ENCODE measurements at regions not wholly inside any gene's neighbourhood (a gene's known extent, or its start where the extent isn't known, plus 50 kb on each side); places are given as distances from the start of the nearest gene placed in this dataset.

DNA sequence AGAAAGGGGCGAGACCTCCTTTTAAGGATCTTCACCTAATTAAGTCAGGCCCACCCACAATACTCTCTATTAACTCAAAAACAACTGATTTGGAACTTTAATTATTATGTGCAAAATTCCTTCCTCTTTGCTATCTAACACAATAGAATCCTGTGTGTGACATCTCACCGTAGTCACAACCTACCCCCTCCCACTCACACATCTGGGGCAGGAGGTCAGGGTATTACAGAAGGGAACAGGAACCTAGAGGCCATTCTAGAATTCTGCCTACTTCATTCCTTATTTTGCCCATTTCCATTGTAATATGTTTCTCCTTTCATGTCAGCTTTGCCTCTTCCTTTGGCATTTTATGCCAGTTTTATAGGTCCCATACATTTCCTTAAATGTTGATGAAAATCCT, 829.3 kb upstream of the ID2 start:
- Histone ChIP-seq H3K9me3 (ENCODE audit: insufficient read depth, low read depth, low read length) (no peaks in the 10 kb centered on the region), H3K9me2 (replicated peaks; ENCODE audit: low read depth, low read length) (no peaks in the 10 kb centered on the region), H3K4me1 (ENCODE audit: insufficient read depth, low read length, poor library complexity, severe bottlenecking) (peaks cover 6% of the 10 kb centered on the region), H3K4me3 (ENCODE audit: low read length, poor library complexity, severe bottlenecking) (no peak overlapping the region), H3K36me3 (ENCODE audit: insufficient read depth, low read length) (no peaks in the 10 kb centered on the region), H3F3A (ENCODE audit: low read depth) (no peaks in the 10 kb centered on the region), H3K79me2 (ENCODE audit: insufficient read depth, low read length) (no peaks in the 10 kb centered on the region), H2AFZ (ENCODE audit: low read length) (no peak overlapping the region), H4K20me1 (ENCODE audit: insufficient read depth, low read length, poor library complexity, severe bottlenecking) (no peaks in the 10 kb centered on the region), H3K27me3 (ENCODE audit: insufficient read depth, low read length, poor library complexity, severe bottlenecking) (no peaks in the 10 kb centered on the region), H3K9ac (ENCODE audit: low read depth, low read length, poor library complexity, severe bottlenecking) (no peak overlapping the region), H3K4me2 (ENCODE audit: low read depth, low read length, poor library complexity, severe bottlenecking) (no peak overlapping the region)
- TF ChIP-seq CTCF (conservative IDR thresholded peaks at IDR 0.05; ENCODE audit: low read length), result no peak

DNA sequence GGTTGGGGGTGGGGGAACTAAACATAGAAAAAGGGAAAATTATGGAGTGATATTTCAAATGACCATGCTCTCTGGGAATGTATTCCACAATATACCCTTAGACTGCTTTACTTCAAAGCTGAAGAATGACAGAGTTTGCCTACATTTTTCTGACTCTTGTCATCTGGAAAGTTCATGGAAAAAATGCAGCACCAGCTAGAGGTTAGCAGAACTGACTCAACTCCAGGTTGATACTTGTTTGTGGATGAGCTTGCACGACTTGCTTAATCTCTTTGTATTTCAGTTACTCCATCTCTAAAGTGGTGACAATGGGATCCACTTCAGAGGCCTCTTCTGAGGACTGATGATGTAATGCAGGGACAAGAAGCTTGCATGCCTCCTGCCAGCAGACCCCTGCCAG, 824.0 kb upstream of the ID2 start:
- H3K9me3 ChIP-seq (ENCODE audit: insufficient read depth, low read depth, low read length), result no peaks in the 10 kb centered on the region
- no peaks in the 10 kb centered on the region for H3K36me3 ChIP-seq (ENCODE audit: insufficient read depth, low read length)
- peaks cover 12% of the 10 kb centered on the region for H3K4me1 ChIP-seq (ENCODE audit: insufficient read depth, low read length, poor library complexity, severe bottlenecking)
- H3K4me3 ChIP-seq (ENCODE audit: low read length, poor library complexity, severe bottlenecking), result no peak overlapping the region
- H3F3A ChIP-seq (ENCODE audit: low read depth), result no peaks in the 10 kb centered on the region
- H4K20me1 ChIP-seq (ENCODE audit: insufficient read depth, low read length, poor library complexity, severe bottlenecking), result no peaks in the 10 kb centered on the region
- no peaks in the 10 kb centered on the region for H3K27me3 ChIP-seq (ENCODE audit: insufficient read depth, low read length, poor library complexity, severe bottlenecking)
- H3K9me2 ChIP-seq (replicated peaks; ENCODE audit: low read depth, low read length), result no peaks in the 10 kb centered on the region
- no peak overlapping the region for H3K9ac ChIP-seq (ENCODE audit: low read depth, low read length, poor library complexity, severe bottlenecking)
- H3K4me2 ChIP-seq (ENCODE audit: low read depth, low read length, poor library complexity, severe bottlenecking), result no peak overlapping the region
- no peaks in the 10 kb centered on the region for H3K79me2 ChIP-seq (ENCODE audit: insufficient read depth, low read length)
- TF ChIP-seq EZH2phosphoT487 (IDR thresholded peaks at IDR 0.05; ENCODE audit: borderline replicate concordance) (no peak), CTCF (conservative IDR thresholded peaks at IDR 0.05; ENCODE audit: low read length) (no peak)
- H2AFZ ChIP-seq (ENCODE audit: low read length), result no peak overlapping the region

DNA sequence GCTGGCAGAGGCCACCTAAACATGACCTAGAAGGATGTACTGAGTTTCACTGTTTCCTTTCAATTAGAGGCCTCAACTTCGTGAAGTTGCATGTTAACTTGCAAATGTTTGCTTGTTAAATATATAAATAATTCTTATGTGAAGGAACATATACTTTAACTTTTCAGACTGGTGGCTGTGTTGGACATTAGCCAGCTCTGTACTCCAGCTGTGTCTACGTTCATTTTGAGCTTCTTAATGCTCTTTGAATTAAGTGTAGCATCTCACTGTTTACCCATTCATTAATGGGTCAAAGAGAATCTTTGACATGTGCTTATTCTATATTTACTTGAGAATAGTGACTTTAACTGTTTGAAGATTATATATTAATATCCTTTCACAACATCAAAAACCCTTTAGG, 823.2 kb upstream of the ID2 start:
- Histone ChIP-seq H3K9me3 (ENCODE audit: insufficient read depth, low read depth, low read length) (no peaks in the 10 kb centered on the region), H3K79me2 (ENCODE audit: insufficient read depth, low read length) (no peaks in the 10 kb centered on the region), H3K4me1 (ENCODE audit: insufficient read depth, low read length, poor library complexity, severe bottlenecking) (peaks cover 12% of the 10 kb centered on the region), H3K27me3 (ENCODE audit: insufficient read depth, low read length, poor library complexity, severe bottlenecking) (no peaks in the 10 kb centered on the region), H3K9ac (ENCODE audit: low read depth, low read length, poor library complexity, severe bottlenecking) (no peak overlapping the region), H3F3A (ENCODE audit: low read depth) (no peaks in the 10 kb centered on the region), H2AFZ (ENCODE audit: low read length) (no peak overlapping the region), H3K4me3 (ENCODE audit: low read length, poor library complexity, severe bottlenecking) (no peak overlapping the region), H3K36me3 (ENCODE audit: insufficient read depth, low read length) (no peaks in the 10 kb centered on the region), H3K4me2 (ENCODE audit: low read depth, low read length, poor library complexity, severe bottlenecking) (no peak overlapping the region), H3K9me2 (replicated peaks; ENCODE audit: low read depth, low read length) (no peaks in the 10 kb centered on the region), H4K20me1 (ENCODE audit: insufficient read depth, low read length, poor library complexity, severe bottlenecking) (no peaks in the 10 kb centered on the region)
- TF ChIP-seq EZH2phosphoT487 (IDR thresholded peaks at IDR 0.05; ENCODE audit: borderline replicate concordance) (no peak), CTCF (conservative IDR thresholded peaks at IDR 0.05; ENCODE audit: low read length) (no peak)

All from Loucy (cell line).